Retina (tissue), 1 donor: ENCODE measurements at regions not wholly inside any gene's neighbourhood (a gene's known extent, or its start where the extent isn't known, plus 50 kb on each side); places are given as distances from the start of the nearest gene placed in this dataset.
"Not testable (repeated sequence)": the region's sequence is repeated elsewhere in the genome, so short reads cannot be mapped to it uniquely, and the experiment has no call there.

Experiments used
- DNase-seq: peaks from one replicate; pipeline ENCODE4 v3.0.0-alpha.2; 2016

GRCh38 chr4:66094070-66094469, 423.8 kb upstream of the EPHA5 start:
- DNase-seq, result no peak

GRCh38 chr4:66091786-66092185, 421.5 kb upstream of the EPHA5 start:
- DNase-seq, result no peak

GRCh38 chr4:66073961-66074360, 403.7 kb upstream of the EPHA5 start:
- DNase-seq, result no peak

GRCh38 chr4:66071911-66072310, 401.6 kb upstream of the EPHA5 start:
- DNase-seq, result no peak

GRCh38 chr4:66062921-66063320, 392.6 kb upstream of the EPHA5 start:
- DNase-seq, result peak; percentile 3

GRCh38 chr4:66062044-66062443, 391.8 kb upstream of the EPHA5 start:
- DNase-seq, result no peak

GRCh38 chr4:66059556-66059955, 389.3 kb upstream of the EPHA5 start:
- DNase-seq, result no peak

GRCh38 chr4:66059136-66059535, 388.8 kb upstream of the EPHA5 start:
- no peak for DNase-seq

- no peak for DNase-seq
Observed at GRCh38 chr4:66055999-66056398, 385.7 kb upstream of the EPHA5 start.

GRCh38 chr4:66052426-66052825, 382.1 kb upstream of the EPHA5 start:
- DNase-seq, result no peak

- DNase-seq, result no peak
Observed at GRCh38 chr4:66048861-66049260, 378.6 kb upstream of the EPHA5 start.

- DNase-seq, result no peak
Observed at GRCh38 chr4:66045913-66046312, 375.6 kb upstream of the EPHA5 start.

- no peak for DNase-seq
Observed at GRCh38 chr4:66035701-66036100, 365.4 kb upstream of the EPHA5 start.

- peak; percentile 4 for DNase-seq
Observed at GRCh38 chr4:66034671-66035070, 364.4 kb upstream of the EPHA5 start.

GRCh38 chr4:66034262-66034661, 364.0 kb upstream of the EPHA5 start:
- peak; percentile 2 for DNase-seq

- no peak for DNase-seq
Observed at GRCh38 chr4:66032571-66032970, 362.3 kb upstream of the EPHA5 start.

GRCh38 chr4:66028668-66029067, 358.4 kb upstream of the EPHA5 start:
- no peak for DNase-seq

GRCh38 chr4:66023061-66023460, 352.8 kb upstream of the EPHA5 start:
- DNase-seq, result no peak

- DNase-seq, result no peak
Observed at GRCh38 chr4:66017671-66018070, 347.4 kb upstream of the EPHA5 start.

GRCh38 chr4:66016240-66016639, 346.0 kb upstream of the EPHA5 start:
- DNase-seq, result no peak

GRCh38 chr4:66014146-66014765, 344.0 kb upstream of the EPHA5 start:
- DNase-seq, result no peak

GRCh38 chr4:66000510-66001117, 330.3 kb upstream of the EPHA5 start:
- no peak for DNase-seq

- DNase-seq, result no peak
Observed at GRCh38 chr4:65999518-65999871, 329.2 kb upstream of the EPHA5 start.

- DNase-seq, result not testable (repeated sequence)
Observed at GRCh38 chr4:65998807-65999517, 328.7 kb upstream of the EPHA5 start.

GRCh38 chr4:65983061-65983460, 312.8 kb upstream of the EPHA5 start:
- no peak for DNase-seq
